NCI-H2081 treated with DMSO at 0.1 percent for 48 hours (cell line): ENCODE measurements at regions not wholly inside any gene's neighbourhood (a gene's known extent, or its start where the extent isn't known, plus 50 kb on each side); places are given as distances from the start of the nearest gene placed in this dataset.

Experiments used
- DNase-seq: peaks from one replicate; lab custom pipeline; 2025; lab: John Stamatoyannopoulos, UW

- no peak for DNase-seq
Observed at GRCh38 chr2:19784456-19784855, 117.3 kb downstream of the TTC32 start.

GRCh38 chr2:19783935-19784334, 117.8 kb downstream of the TTC32 start:
- no peak for DNase-seq

- DNase-seq, result no peak
Observed at GRCh38 chr2:19776941-19777514, 124.8 kb downstream of the TTC32 start.

GRCh38 chr2:19775838-19776237, 125.9 kb downstream of the TTC32 start:
- no peak for DNase-seq

GRCh38 chr2:19775315-19775714, 126.5 kb downstream of the TTC32 start:
- no peak for DNase-seq

DNA sequence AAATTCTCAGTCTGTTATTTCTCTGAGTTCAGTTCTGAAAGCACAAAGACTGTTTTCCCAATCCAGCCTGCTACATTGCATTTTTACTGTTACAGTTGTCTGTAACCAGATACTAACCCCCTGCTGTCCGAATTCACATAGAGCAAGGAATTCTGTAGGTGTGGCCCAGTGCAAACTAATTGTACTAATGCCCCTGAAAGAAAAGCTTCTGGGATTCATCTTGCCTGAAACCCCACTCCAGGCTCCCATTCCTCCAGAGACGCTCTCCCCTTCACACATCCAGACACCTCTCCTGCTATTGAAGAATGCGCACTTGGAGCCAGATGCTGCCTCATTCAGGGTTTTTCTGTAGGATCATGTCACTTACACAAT, 127.0 kb downstream of the TTC32 start:
- DNase-seq, result no peak

DNA sequence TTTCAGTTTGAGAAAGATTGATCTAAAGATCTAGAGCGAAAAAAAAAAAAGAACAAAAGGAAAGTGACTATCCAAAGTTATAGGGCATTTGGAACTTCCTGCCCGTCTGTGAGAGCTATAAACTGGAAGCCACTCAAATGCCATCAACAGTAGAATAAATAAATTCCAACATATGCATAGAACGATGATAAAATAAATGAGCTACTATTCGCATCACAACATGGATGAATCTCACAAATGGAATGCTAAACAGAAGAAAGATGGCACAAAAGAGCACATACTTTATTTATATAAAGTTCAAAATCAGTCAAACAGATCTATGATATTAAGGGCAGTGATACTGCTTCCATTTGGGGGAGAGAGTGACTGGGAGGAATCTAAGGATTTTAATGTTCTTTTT, 128.8 kb downstream of the TTC32 start:
- DNase-seq, result no peak

- no peak for DNase-seq
Observed at GRCh38 chr2:19769513-19769912, 132.3 kb downstream of the TTC32 start.

- DNase-seq, result no peak
Observed at GRCh38 chr2:19767899-19768298, 133.9 kb downstream of the TTC32 start.

DNA sequence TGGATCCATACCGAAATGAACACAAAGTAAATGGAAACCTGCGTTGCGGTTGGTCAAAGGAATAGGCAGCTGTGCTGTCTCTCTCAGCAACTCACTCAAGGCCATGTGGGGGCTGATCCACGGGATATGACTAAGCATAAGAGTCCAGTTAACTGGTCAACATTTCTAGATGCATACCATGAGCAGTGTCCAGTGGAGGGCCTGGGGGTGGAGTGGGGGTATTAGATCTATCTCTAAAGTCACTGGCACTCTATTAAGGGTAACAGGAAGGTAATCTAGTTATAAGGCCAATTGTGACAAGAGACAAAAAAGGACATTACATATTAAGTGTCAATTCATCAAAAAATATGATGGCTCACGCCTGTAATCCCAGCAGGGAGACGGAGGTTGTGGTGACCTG, 136.8 kb downstream of the TTC32 start:
- DNase-seq, result no peak

GRCh38 chr2:19763731-19764130, 138.1 kb downstream of the TTC32 start:
- DNase-seq, result no peak

GRCh38 chr2:19762959-19763605, 138.7 kb downstream of the TTC32 start:
- DNase-seq, result no peak

DNA sequence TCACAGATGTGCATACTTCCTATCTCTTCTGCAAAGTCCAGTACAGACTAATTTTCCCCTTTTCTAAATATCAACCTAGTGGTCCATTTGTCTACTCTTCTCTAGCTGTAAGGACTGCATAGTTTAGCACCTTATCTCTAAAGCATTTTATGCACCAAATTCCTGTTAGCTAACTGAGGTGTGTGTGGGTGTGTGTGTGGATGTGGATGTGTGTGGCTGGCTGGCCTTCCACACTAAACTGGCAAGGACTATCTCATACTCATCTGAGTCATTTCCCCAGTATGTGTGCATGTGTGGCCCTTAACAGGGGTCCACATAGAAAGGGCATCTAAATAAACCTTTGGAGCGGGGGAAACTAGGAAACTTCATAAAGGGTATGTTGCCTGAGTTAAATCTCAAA, 139.6 kb downstream of the TTC32 start:
- no peak for DNase-seq

DNA sequence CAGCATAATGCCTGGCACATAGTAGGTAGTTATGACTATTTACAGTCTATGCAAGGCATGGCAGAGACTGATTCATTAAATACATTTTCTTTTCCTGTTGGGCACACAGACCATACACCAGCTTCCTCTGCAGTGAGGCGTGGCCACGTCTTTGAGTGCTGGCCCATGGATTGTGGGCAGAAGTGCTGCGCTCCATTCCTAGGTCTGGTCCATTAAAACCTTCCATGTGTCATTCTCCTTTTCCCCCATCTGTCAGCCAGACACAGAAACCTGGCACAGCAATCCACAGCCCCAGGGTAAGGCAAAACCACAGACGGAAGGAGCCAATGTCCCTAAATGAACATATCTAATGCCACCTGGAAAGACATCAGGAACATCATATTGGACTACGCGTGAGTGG, 141.9 kb downstream of the TTC32 start:
- DNase-seq, result no peak

- DNase-seq, result no peak
Observed at GRCh38 chr2:19758658-19759057, 143.1 kb downstream of the TTC32 start.

GRCh38 chr2:19757586-19757985, 144.2 kb downstream of the TTC32 start:
- DNase-seq, result no peak

DNA sequence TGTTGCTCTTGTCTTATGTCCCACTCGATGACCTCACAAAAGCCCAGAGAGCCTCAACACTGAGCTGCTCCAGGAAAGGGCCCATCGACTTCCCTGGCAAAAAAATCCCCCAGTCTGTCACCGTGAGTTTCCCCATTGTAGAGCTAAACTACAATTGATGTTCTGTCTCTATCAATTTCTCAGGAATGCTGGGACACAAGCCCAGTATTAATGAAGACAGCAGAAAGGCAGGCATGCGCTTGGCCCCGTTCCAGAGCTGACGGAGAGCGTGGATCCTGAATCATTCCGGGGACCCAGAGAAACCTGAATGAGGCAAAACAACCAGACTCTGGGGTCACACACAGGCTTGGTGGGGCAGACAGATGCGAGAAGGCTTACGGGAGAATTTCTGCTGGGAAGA, 146.9 kb downstream of the TTC32 start:
- no peak for DNase-seq

DNA sequence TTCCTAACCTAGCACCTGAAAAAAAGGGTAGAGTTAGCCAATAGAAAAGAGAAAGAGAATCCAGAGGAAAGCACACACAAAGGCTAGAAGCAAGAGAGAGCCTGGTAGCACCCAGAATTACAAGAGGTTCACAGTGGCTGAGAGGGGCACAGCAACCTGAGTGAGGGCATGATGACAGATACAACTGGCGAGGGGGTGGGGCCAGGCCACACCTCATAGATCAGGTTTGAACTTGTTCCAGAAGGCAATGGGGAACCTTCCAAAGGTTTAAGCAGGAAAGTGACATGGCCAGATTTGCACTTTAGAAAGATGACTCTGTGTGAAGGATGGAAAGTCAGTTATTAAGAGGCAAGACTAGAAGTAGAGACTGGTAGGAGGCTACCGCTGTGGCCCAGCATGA, 148.0 kb downstream of the TTC32 start:
- no peak for DNase-seq

DNA sequence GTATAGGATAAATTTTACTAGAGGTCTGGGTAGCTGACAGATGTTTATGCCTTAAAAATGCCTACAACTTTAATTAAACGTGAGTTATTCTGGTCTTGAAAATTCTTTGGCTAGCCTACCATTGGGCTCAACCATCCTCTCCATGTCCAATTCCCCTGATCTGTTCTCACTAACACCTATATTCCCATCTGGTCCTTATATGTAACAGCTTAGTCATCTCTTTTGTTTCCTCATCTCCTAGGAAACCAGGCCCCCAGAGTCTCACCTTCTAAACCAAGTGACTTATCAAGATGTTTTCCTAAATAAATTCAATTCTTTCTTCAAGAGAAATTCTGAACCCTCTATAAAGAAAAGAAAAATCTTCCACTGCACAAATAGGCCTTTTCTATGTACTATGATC, 148.5 kb downstream of the TTC32 start:
- DNase-seq, result no peak

GRCh38 chr2:19752500-19752899, 149.3 kb downstream of the TTC32 start:
- no peak for DNase-seq

- no peak for DNase-seq
Observed at GRCh38 chr2:19751631-19752030, 150.2 kb downstream of the TTC32 start.

DNA sequence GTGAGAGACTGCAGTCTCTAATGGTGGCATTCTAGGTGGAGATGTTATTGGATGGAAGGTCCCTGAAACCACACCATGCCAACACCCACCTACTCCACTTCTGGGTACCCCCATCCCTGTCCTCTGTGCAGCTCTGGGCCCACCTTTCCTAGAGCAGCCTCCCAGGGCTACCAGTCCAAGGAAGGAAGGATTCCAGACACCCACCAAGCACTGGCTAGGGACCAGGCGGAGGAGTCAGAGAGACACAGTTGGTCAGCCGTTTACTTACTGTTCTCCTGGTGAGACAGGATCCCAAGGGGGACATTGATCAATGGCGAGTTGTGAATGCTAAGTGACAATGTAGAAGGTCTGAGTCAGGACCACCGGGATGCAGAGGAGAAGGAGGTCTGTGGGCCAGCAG, 151.6 kb downstream of the TTC32 start:
- DNase-seq, result no peak

DNA sequence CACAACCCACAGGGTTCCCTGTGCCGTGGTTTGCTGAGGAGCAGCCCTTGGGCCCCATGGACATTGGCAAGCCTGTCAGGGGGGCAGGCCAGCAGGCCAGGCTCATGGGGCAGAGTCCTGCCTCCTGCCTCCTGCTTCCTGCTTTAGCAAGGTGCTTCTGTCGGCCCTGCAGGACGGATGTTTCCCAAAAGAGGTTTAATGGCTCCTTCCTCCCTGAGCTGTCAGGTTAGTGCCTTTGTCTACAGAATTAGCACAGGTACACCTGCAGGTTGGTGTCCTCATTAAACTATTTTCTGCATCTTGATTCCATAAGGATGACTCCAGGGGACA, 152.3 kb downstream of the TTC32 start:
- no peak for DNase-seq

GRCh38 chr2:19748711-19749506, 152.9 kb downstream of the TTC32 start:
- DNase-seq, result no peak
